ENCODE measurements at regions not wholly inside any gene's neighbourhood (a gene's known extent, or its start where the extent isn't known, plus 50 kb on each side); places are given as distances from the start of the nearest gene placed in this dataset.

DNA sequence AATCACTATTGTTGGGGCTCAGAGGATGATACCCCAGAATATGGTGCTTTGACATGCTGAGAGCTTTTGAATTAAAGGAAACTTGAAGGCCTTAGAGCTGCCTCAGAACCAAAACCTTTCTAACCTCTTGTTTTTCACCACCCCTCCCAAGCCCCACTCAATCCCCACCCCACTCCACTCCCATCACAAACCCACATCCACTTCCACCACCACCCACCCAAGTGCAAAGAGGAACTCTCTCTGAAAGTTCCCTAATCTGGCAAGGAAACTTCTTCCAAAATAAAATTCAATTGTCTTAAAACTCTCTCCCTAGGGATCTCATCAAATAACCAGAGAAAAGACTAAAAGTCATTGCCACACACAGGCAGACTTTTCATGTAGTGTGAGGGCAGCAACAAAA is 301.2 kb upstream of the ARHGEF26 start:
- no peaks in the 10 kb centered on the region for H3K27me3 ChIP-seq (replicated peaks in 1 of 2; ENCODE audit: control insufficient read depth in 2 of 2, insufficient read depth in 2 of 2, low read length in 1 of 2)
- no peaks in the 10 kb centered on the region for H3K36me3 ChIP-seq (ENCODE audit: control insufficient read depth in 2 of 2, insufficient read depth in 2 of 2, low read length in 1 of 2)
- no peak overlapping the region for H3K27ac ChIP-seq (ENCODE audit: control insufficient read depth, insufficient read depth)
- SMC1A ChIA-PET (ENCODE audit: uncharacterized antibody, unreplicated experiment): no interaction called here
- no TSS peak for BruUV-seq (replicated peaks)
- in situ Hi-C loops (cut with MboI): no loop called here
- DNase-seq (ENCODE audit: low read depth, low spot score): no peak
- no peaks in the 10 kb centered on the region for H4K20me1 ChIP-seq (ENCODE audit: control insufficient read depth, insufficient read depth)
- no peak for ATAC-seq
- no peaks in the 10 kb centered on the region for H3K4me1 ChIP-seq (ENCODE audit: control insufficient read depth, insufficient read depth, low read length)
- TF ChIP-seq DPF2 (IDR thresholded peaks at IDR 0.05) (no peak), SMAD1 (IDR thresholded peaks at IDR 0.05; ENCODE audit: low read depth, partially characterized antibody) (no peak), TARDBP (IDR thresholded peaks at IDR 0.05; ENCODE audit: borderline replicate concordance) (no peak), SMC3 (IDR thresholded peaks at IDR 0.05; ENCODE audit: borderline replicate concordance, low read length) (no peak), CBFB (IDR thresholded peaks at IDR 0.05; ENCODE audit: low read depth) (no peak), TCF12 (IDR thresholded peaks at IDR 0.05; ENCODE audit: low read depth, low read length) (no peak), HDAC6 (IDR thresholded peaks at IDR 0.05; ENCODE audit: unreplicated experiment) (no peak), CBX5 (IDR thresholded peaks at IDR 0.05; ENCODE audit: low read depth) (no peak), GATAD2B (conservative IDR thresholded peaks at IDR 0.05; ENCODE audit: low read depth) (no peak), RAD51 (IDR thresholded peaks at IDR 0.05) (no peak), JUND (IDR thresholded peaks at IDR 0.05; ENCODE audit: low read depth, low read length) (no peak), CHD1 (IDR thresholded peaks at IDR 0.05; ENCODE audit: low read depth, low read length) (no peak), IRF4 (IDR thresholded peaks at IDR 0.05; ENCODE audit: low read depth, low read length) (no peak), RELA (IDR thresholded peaks at IDR 0.05; ENCODE audit: borderline replicate concordance, partially characterized antibody) (no peak)
- TF ChIP-seq, protein P1, sequence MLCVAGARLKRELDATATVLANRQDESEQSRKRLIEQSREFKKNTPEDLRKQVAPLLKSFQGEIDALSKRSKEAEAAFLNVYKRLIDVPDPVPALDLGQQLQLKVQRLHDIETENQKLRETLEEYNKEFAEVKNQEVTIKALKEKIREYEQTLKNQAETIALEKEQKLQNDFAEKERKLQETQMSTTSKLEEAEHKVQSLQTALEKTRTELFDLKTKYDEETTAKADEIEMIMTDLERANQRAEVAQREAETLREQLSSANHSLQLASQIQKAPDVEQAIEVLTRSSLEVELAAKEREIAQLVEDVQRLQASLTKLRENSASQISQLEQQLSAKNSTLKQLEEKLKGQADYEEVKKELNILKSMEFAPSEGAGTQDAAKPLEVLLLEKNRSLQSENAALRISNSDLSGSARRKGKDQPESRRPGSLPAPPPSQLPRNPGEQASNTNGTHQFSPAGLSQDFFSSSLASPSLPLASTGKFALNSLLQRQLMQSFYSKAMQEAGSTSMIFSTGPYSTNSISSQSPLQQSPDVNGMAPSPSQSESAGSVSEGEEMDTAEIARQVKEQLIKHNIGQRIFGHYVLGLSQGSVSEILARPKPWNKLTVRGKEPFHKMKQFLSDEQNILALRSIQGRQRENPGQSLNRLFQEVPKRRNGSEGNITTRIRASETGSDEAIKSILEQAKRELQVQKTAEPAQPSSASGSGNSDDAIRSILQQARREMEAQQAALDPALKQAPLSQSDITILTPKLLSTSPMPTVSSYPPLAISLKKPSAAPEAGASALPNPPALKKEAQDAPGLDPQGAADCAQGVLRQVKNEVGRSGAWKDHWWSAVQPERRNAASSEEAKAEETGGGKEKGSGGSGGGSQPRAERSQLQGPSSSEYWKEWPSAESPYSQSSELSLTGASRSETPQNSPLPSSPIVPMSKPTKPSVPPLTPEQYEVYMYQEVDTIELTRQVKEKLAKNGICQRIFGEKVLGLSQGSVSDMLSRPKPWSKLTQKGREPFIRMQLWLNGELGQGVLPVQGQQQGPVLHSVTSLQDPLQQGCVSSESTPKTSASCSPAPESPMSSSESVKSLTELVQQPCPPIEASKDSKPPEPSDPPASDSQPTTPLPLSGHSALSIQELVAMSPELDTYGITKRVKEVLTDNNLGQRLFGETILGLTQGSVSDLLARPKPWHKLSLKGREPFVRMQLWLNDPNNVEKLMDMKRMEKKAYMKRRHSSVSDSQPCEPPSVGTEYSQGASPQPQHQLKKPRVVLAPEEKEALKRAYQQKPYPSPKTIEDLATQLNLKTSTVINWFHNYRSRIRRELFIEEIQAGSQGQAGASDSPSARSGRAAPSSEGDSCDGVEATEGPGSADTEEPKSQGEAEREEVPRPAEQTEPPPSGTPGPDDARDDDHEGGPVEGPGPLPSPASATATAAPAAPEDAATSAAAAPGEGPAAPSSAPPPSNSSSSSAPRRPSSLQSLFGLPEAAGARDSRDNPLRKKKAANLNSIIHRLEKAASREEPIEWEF (IDR thresholded peaks at IDR 0.05; ENCODE audit: insufficient replicate concordance, low read depth, low read length): no peak
- TF ChIP-seq, protein P2, sequence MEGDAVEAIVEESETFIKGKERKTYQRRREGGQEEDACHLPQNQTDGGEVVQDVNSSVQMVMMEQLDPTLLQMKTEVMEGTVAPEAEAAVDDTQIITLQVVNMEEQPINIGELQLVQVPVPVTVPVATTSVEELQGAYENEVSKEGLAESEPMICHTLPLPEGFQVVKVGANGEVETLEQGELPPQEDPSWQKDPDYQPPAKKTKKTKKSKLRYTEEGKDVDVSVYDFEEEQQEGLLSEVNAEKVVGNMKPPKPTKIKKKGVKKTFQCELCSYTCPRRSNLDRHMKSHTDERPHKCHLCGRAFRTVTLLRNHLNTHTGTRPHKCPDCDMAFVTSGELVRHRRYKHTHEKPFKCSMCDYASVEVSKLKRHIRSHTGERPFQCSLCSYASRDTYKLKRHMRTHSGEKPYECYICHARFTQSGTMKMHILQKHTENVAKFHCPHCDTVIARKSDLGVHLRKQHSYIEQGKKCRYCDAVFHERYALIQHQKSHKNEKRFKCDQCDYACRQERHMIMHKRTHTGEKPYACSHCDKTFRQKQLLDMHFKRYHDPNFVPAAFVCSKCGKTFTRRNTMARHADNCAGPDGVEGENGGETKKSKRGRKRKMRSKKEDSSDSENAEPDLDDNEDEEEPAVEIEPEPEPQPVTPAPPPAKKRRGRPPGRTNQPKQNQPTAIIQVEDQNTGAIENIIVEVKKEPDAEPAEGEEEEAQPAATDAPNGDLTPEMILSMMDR (IDR thresholded peaks at IDR 0.05 in 2 of 3, conservative IDR thresholded peaks at IDR 0.05 in 1 of 3; ENCODE audit: control insufficient read depth in 2 of 3, extremely low read depth in 1 of 3, insufficient read depth in 1 of 3, low read depth in 3 of 3, low read length in 3 of 3): no peak
- H3K9ac ChIP-seq (ENCODE audit: control insufficient read depth, insufficient read depth, low read length): no peak overlapping the region
- H3K79me2 ChIP-seq (ENCODE audit: control insufficient read depth, insufficient read depth, low read length): no peaks in the 10 kb centered on the region
- H2AFZ ChIP-seq (ENCODE audit: control insufficient read depth, low read depth, low read length): no peak overlapping the region
- no peak overlapping the region for H3K4me3 ChIP-seq
- H3K9me3 ChIP-seq (replicated peaks; ENCODE audit: control insufficient read depth, insufficient read depth, low read length): no peaks in the 10 kb centered on the region
- no peak for FAIRE-seq
- intact Hi-C loops (cut with micrococcal nuclease; ENCODE audit: unreplicated experiment): no loop called here
- POLR2A ChIA-PET: no interaction called here
- H3K4me2 ChIP-seq (ENCODE audit: control insufficient read depth, insufficient read depth): no peak overlapping the region
- RAD21 ChIA-PET (ENCODE audit: unreplicated experiment): no interaction called here
- CTCF ChIA-PET: no interaction called here

All from GM12878 (cell line).